ENCODE measurements at regions not wholly inside any gene's neighbourhood (a gene's known extent, or its start where the extent isn't known, plus 50 kb on each side); places are given as distances from the start of the nearest gene placed in this dataset.

DNA sequence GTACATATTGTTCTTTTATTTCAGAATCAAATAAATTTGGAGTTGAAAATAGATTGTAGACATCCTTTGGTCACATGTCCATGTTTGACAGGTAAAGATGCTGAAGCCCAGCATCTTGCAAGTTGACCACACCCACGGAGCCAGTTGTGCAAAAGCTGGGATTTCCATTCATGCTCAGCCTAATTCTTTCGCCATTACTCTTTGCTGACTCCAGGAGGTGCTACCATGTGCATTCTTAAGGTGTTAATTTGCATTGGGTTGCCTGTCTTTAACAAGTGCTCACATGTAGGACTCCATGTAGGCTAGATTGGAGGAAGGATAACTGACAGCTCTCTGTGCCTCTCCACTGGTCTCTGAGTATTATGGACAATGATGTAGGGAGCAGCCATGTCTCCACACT, 660.7 kb downstream of the LMO4 start:
- TF ChIP-seq, protein P1, sequence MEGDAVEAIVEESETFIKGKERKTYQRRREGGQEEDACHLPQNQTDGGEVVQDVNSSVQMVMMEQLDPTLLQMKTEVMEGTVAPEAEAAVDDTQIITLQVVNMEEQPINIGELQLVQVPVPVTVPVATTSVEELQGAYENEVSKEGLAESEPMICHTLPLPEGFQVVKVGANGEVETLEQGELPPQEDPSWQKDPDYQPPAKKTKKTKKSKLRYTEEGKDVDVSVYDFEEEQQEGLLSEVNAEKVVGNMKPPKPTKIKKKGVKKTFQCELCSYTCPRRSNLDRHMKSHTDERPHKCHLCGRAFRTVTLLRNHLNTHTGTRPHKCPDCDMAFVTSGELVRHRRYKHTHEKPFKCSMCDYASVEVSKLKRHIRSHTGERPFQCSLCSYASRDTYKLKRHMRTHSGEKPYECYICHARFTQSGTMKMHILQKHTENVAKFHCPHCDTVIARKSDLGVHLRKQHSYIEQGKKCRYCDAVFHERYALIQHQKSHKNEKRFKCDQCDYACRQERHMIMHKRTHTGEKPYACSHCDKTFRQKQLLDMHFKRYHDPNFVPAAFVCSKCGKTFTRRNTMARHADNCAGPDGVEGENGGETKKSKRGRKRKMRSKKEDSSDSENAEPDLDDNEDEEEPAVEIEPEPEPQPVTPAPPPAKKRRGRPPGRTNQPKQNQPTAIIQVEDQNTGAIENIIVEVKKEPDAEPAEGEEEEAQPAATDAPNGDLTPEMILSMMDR (IDR thresholded peaks at IDR 0.05), result no peak
- TF ChIP-seq POLR2A (IDR thresholded peaks at IDR 0.05), result no peak

All from suprapubic skin (tissue), 3 donors.